ENCODE measurements at regions not wholly inside any gene's neighbourhood (a gene's known extent, or its start where the extent isn't known, plus 50 kb on each side); places are given as distances from the start of the nearest gene placed in this dataset.

- TF ChIP-seq EZH2phosphoT487 (IDR thresholded peaks at IDR 0.05; ENCODE audit: insufficient read depth, low read depth) (no peak), EZH2 (IDR thresholded peaks at IDR 0.05; ENCODE audit: insufficient read depth, poor library complexity, severe bottlenecking) (no peak)
These were observed 402.0 kb downstream of the MAFB start for GRCh38 chr20:40286975-40287531.
